H1 (cell line): ENCODE measurements at regions not wholly inside any gene's neighbourhood (a gene's known extent, or its start where the extent isn't known, plus 50 kb on each side); places are given as distances from the start of the nearest gene placed in this dataset.

ENCODE experiments used
- CREB1 ChIP-seq: IDR thresholded peaks from 2 replicates; pipeline ENCODE4 v1.6.1; 2012; ENCODE audit warnings: inconsistent platforms
- GABPA ChIP-seq: IDR thresholded peaks from 2 replicates; pipeline ENCODE4 v1.6.1; 2011; ENCODE audit warnings: mild to moderate bottlenecking, low read length, moderate library complexity, borderline replicate concordance; ENCODE audit not compliant: insufficient read depth
- SAP30 ChIP-seq: fragments of 300-600 bp; sonication (generic); IDR thresholded peaks from 2 replicates; pipeline ENCODE4 v1.7.1; 2012; ENCODE audit warnings: low read length, moderate library complexity, mild to moderate bottlenecking, inconsistent platforms; ENCODE audit not compliant: insufficient read depth, insufficient replicate concordance
- SIRT6 ChIP-seq: IDR thresholded peaks from one replicate; pipeline ENCODE4 v1.7.1; 2012; ENCODE audit warnings: low read length, inconsistent platforms
- SP2 ChIP-seq: IDR thresholded peaks from 2 replicates; pipeline ENCODE4 v1.6.1; 2012; ENCODE audit warnings: mild to moderate bottlenecking, low read length, inconsistent platforms
- TCF12 ChIP-seq: IDR thresholded peaks from 2 replicates; pipeline ENCODE4 v1.6.1; 2011; ENCODE audit warnings: low read depth, mild to moderate bottlenecking, low read length
- TF ChIP-seq, protein P1 (sequence below): IDR thresholded peaks from 2 replicates; pipeline ENCODE4 v1.6.1; 2012; ENCODE audit warnings: low read length, inconsistent platforms

DNA sequence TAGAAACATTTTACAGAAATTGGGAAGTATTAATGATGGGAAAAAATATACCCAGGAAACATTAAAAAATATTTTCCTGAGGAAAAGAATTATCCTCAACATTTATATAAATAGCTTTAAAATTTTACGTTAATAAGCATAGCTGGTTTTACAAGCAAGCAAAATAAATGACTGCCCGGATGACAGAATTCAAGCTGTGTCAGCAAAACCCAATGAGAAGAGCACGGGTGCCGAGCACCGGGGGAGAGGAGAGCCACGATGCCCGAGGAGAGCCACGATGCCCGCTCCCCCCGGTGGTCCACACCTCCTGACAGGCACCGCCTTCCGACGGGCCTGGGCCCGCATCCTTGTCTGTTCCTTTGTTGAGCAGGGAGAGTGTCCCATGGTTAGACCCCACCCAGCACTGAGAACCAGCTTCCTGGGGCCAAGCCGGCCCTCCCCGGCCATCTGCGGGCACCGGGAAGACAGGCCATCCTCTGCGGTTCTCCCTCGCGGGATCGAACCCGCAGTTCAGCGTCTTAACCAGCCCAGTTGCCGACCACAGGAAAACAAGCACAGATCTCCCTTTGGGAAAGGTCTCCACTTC is 63.3 kb upstream of the PDE10A start (continued):
- TF ChIP-seq, protein P1, sequence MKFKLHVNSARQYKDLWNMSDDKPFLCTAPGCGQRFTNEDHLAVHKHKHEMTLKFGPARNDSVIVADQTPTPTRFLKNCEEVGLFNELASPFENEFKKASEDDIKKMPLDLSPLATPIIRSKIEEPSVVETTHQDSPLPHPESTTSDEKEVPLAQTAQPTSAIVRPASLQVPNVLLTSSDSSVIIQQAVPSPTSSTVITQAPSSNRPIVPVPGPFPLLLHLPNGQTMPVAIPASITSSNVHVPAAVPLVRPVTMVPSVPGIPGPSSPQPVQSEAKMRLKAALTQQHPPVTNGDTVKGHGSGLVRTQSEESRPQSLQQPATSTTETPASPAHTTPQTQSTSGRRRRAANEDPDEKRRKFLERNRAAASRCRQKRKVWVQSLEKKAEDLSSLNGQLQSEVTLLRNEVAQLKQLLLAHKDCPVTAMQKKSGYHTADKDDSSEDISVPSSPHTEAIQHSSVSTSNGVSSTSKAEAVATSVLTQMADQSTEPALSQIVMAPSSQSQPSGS = no peak
- TF ChIP-seq CREB1 (no peak), SAP30 (no peak), GABPA (no peak), SIRT6 (no peak), TCF12 (no peak), SP2 (no peak)
